NB4 (cell line): ENCODE measurements at regions not wholly inside any gene's neighbourhood (a gene's known extent, or its start where the extent isn't known, plus 50 kb on each side); places are given as distances from the start of the nearest gene placed in this dataset.

Experiments
- DNase-seq: peaks from one replicate; pipeline ENCODE4 v3.0.0; 2010; ENCODE audit warnings: low read depth
- H3K4me3 ChIP-seq: one replicate; pipeline ENCODE4 v1.5.1; 2011; ENCODE audit warnings: mild to moderate bottlenecking, low read depth, low read length, moderate library complexity
- MYC ChIP-seq: IDR thresholded peaks from 2 replicates; pipeline ENCODE4 v1.6.1; 2011; ENCODE audit warnings: low read depth, low read length
- POLR2A ChIP-seq: IDR thresholded peaks from 2 replicates; pipeline ENCODE4 v1.6.1; 2011; ENCODE audit warnings: mild to moderate bottlenecking; ENCODE audit not compliant: insufficient read length; ENCODE audit errors: extremely low read depth
- TF ChIP-seq, protein P1 (sequence below): IDR thresholded peaks from 2 replicates; pipeline ENCODE4 v1.6.1; 2011; ENCODE audit warnings: low read depth, low read length
- TF ChIP-seq, protein P2 (sequence below): IDR thresholded peaks from one replicate; pipeline ENCODE4 v1.5.1; 2012; ENCODE audit warnings: low read depth, low read length

DNA sequence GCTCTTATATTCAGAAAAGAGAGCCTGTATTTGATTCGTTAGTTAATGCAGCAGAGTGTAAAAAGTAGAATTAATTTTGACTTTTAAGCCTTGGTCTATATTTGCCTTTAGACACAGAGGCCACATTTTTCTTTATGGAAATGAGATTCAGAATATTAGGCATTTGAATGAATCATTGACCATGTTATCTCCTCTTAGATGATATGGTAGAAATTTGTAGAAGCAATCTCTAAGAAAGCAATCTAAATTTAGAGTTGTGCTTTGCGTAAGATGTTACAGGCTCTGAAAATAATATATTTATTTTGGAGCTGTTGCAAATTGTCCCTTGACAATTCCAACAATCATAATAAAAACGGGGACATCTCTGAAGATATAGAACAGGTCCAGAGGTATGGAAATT lies 68.3 kb upstream of the ST6GAL2 start:
- no peak overlapping the region for H3K4me3 ChIP-seq
- TF ChIP-seq, protein P1, sequence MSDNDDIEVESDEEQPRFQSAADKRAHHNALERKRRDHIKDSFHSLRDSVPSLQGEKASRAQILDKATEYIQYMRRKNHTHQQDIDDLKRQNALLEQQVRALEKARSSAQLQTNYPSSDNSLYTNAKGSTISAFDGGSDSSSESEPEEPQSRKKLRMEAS: no peak
- TF ChIP-seq POLR2A (no peak), MYC (no peak)
- TF ChIP-seq, protein P2, sequence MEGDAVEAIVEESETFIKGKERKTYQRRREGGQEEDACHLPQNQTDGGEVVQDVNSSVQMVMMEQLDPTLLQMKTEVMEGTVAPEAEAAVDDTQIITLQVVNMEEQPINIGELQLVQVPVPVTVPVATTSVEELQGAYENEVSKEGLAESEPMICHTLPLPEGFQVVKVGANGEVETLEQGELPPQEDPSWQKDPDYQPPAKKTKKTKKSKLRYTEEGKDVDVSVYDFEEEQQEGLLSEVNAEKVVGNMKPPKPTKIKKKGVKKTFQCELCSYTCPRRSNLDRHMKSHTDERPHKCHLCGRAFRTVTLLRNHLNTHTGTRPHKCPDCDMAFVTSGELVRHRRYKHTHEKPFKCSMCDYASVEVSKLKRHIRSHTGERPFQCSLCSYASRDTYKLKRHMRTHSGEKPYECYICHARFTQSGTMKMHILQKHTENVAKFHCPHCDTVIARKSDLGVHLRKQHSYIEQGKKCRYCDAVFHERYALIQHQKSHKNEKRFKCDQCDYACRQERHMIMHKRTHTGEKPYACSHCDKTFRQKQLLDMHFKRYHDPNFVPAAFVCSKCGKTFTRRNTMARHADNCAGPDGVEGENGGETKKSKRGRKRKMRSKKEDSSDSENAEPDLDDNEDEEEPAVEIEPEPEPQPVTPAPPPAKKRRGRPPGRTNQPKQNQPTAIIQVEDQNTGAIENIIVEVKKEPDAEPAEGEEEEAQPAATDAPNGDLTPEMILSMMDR: no peak
- no peak for DNase-seq

DNA sequence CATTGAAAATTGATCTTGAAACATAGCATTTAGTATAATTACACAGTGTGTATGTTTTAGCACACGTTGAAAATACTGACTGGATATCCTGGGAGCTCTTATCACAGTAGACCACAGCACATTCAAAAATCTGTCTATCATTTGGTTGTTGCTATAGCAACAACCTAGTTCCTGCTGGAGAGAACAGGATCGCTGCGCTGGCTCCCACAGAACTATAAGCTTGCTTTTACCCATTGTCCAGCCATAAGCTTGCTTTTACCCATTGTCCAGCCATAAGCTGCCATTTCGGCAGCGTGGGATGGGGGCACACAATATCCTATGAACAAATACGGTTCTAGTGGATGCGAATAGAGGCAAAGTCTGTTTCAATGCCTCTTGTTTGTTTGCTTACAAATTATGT lies 70.4 kb upstream of the ST6GAL2 start:
- no peak overlapping the region for H3K4me3 ChIP-seq
- DNase-seq: no peak
- TF ChIP-seq, protein P1: no peak
- TF ChIP-seq POLR2A (no peak), MYC (no peak)
- TF ChIP-seq, protein P2: no peak

DNA sequence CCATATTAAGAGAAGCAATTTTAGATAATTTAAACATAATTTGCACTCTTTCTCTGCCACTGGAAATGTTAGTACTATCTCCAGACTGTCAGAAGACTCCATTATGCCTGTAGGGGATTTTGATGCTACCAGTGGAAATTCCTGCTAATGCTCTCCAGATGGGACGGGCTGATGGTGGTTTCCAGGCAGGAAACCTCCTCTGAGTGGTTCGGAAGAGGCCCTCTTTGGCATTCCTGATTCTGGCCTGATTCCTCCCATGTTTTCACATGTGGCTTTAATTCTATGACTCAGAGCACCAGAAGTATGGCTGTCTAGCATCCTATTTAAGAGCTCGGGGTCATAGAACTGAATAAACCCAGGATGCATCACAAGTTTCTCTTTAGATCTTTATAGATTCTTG lies 70.9 kb upstream of the ST6GAL2 start:
- DNase-seq: no peak
- TF ChIP-seq, protein P1: no peak
- TF ChIP-seq, protein P2: no peak
- TF ChIP-seq MYC (no peak), POLR2A (no peak)
- H3K4me3 ChIP-seq: no peak overlapping the region

DNA sequence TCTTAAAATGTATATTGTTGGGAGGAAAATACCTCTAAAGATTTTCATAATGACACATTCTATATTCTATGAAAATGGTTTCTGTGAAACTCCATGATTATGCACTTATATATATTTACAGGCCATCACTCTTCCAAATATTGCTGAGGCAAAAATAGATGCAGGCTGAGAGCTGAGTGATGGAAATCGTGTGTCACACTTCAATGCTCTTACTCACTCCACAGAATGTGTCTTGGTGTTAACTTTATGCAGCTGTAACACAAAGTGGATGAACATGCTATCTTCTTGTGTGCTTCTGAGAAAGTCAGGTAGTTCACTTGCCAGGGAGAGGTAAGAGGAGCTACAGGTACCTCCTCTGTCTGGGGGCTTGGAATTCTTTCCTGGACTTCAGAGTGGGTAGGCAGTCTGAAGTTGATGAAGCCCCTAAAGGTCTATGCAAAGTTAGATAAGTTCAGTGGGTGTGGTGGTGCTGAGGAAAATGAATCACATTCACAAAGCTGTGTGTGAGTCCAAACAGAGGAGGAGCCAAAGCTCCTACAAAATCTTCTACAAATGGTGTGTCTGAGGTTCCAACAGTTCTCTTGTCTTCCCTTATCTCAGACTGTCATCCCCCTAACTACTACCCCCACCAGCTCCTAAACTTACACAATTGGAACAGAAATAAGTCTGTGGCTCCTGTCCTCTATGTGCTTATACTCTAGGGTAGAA lies 74.2 kb upstream of the ST6GAL2 start:
- TF ChIP-seq MYC: no peak
- H3K4me3 ChIP-seq: no peak overlapping the region
- DNase-seq: no peak

DNA sequence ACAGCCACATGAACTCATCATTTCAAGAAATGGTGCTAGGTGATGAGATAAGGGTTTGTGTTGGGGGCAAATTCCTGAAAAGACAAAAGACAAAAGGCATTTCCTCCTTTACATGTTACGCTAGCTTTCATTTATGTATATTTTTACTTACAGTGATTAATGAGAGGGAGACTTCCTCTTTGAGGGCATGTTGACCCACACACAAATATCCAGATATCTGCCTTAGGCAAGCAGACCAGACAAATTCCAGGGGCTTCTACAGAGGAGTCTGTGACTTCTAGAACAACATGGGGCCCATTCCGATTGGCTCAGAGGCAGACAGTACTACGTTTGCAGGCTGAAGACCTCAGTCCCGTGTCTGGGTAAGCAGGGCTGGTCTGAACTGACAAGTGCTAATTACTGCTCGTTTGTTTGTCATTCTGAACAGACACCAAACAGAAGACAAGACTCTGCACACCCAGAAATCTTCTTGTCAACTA lies 74.8 kb upstream of the ST6GAL2 start:
- no peak for TF ChIP-seq MYC
- TF ChIP-seq, protein P1: no peak
- TF ChIP-seq POLR2A: no peak
- TF ChIP-seq, protein P2: no peak
- H3K4me3 ChIP-seq: no peak overlapping the region
- DNase-seq: no peak

DNA sequence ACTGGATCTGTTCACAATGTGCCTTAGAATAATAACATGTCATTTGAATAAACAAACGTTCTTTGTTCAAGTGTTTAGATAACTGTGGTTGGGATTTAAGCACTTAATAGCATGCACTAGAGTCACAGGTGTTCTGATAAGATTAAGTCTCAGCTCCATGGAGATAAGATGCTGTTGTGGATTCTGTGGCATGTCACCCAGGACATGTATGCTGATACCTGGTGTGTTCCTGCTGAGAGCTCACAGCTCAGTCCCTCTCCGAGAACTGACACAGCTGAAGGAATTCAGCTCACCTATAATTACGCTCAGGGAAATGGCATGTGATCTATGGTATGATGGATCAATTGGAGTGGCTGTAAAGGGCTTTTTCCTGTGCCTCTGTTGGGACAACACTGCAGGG lies 75.4 kb upstream of the ST6GAL2 start:
- DNase-seq: no peak
- TF ChIP-seq POLR2A (no peak), MYC (no peak)
- TF ChIP-seq, protein P1: no peak
- TF ChIP-seq, protein P2: no peak
- H3K4me3 ChIP-seq: no peak overlapping the region
